LoVo (cell line): ENCODE measurements at regions not wholly inside any gene's neighbourhood (a gene's known extent, or its start where the extent isn't known, plus 50 kb on each side); places are given as distances from the start of the nearest gene placed in this dataset.
"Not testable (repeated sequence)": the region's sequence is repeated elsewhere in the genome, so short reads cannot be mapped to it uniquely, and the experiment has no call there.

ENCODE experiments used
- DNase-seq: peaks from one replicate; pipeline ENCODE4 v3.0.0-alpha.2; 2016; ENCODE audit warnings: low spot score

DNA sequence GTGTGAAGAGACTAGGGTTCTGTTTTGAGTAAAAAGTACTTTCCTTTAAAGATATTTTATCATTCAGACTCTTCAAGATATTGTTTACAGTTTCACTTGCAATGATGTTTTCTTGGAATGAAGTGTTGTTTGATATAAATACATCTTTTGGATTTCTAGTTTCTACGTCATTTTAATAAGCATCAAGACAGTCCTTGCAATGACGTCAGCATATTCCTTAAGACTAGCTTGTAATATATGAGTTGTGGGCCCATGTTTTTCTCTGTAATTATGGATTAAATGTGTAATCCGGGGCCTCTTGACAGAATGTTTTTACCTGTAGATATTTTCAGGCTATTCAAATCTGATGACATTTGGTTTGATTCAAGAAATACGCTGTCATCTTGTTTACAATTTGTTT, 66.1 kb downstream of the RBMX2 start:
- DNase-seq = no peak

DNA sequence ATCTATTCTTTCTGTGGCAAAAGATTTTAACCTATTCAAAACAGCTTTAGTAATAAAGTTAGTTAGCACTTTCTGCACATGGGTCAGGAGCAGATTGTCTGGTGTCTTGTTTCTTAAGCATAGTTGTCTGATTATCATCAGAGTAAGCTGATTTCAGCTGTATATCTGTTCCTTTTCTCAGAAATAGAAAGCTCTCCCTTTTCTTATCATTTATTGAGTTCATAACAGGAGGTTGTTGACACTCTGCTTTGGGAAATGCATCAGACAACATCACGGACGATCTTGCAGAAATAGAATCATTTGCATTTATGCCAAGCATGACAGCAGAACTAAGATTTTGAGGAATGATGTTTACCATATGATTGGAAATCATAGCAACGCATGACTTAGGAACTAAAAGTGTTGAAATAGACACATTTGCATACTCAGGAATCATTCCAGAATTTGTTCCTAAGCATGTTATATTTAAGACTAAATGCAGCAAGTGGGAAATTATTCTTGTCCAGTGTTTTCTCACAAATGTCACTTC, 66.7 kb downstream of the RBMX2 start:
- no peak for DNase-seq

DNA sequence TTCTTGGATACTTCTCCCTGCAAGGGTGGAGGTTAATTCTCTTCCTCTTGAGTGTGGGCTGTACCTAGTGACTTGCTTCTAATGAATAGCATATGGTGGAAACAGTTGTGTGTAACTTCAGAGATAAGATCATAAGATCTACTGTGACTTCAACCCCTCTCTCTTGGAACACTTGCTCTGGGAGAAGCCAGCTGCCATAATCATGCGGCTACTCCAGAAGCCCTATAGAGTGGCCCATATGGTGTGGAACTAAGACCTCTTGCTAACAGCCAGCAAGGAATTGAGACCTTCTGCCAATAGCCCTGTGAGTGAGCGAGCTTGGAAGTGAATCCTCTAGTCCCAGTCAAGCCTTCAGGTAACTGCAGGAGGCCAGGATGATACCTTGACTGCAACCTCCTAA, 81.1 kb downstream of the RBMX2 start:
- no peak for DNase-seq

DNA sequence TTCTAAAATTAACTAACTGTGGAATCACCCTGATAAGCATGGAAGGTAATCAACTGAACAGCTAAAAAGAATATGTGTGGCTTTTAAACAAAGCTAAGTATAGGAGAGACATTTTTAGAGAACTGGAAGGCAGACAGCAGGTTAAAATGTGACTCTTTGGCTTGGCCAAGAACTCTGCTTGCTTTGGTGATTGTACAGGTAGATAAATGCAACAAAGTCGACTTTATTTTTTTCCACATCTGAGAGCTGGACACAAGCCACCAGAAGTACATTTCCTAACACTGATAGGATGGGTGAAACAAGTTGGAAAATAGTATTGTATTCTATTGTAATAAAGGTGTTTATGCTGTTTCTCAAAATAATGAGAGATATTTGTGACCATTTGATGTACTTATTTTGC, 84.1 kb downstream of the RBMX2 start:
- no peak for DNase-seq

DNA sequence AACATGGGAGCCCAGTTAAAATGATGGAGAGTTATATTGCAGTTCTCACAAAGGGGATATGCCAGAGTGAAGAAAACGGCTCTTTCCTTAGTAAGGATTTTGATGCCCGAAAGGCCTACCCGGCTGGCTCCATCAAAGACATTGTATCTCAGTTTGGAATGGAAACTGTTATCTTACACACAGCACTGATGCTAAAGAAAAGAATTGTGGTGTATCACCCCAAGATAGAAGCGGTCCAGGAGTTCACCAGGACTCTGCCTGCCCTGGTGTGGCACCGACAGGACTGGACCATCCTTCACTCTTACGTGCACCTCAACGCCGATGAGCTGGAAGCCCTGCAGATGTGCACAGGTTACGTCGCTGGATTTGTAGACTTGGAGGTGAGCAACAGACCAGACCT, 93.7 kb downstream of the RBMX2 start:
- not testable (repeated sequence) for DNase-seq

DNA sequence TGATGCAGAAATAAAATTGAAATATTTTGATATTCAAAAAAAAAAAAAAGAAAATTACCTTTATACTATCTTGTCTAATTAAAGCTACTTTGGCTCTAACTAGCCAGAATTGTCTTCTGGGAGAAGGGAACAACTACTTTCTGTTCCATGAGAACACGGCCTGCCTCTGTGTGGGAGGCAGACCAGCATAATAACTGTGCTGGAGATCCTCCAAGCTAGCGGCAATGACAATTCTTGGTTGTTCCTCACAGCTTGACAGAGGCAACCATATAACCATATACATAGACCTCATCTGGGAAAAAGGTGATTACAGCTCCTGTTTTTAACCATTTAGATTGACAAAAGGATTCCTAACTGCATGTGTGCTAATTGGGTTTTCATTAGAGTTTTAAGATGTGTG, 95.7 kb downstream of the RBMX2 start:
- no peak for DNase-seq

DNA sequence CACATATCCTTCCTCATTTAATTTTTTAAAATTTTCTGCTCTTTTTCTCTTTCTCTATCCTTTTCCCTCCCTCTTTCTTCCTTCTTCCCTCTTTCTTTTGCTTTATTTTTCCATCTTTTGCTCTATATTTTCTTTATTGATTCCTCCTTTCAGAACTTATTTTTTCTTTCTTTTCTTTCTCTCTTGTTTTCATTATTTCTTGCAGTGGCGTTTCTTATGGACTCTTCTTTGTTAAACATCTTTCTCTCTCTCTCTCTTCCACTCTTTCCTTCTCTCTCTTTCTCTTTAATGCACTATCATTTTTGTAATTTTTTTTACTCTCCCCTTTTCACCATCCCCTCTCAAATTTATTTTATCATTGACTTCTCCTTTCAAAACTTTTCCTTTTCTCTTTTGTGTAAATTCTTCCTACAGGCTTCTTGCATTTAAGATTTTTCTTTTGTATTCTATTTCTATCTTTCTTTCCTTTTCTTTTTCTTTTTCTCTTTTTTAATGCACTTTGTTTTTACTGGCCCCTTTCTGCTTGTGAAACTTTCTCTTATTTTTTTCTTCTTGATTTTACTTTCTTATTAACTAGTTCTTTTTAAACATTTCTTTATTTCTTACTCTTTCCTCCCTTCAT, 97.0 kb downstream of the RBMX2 start:
- no peak for DNase-seq

DNA sequence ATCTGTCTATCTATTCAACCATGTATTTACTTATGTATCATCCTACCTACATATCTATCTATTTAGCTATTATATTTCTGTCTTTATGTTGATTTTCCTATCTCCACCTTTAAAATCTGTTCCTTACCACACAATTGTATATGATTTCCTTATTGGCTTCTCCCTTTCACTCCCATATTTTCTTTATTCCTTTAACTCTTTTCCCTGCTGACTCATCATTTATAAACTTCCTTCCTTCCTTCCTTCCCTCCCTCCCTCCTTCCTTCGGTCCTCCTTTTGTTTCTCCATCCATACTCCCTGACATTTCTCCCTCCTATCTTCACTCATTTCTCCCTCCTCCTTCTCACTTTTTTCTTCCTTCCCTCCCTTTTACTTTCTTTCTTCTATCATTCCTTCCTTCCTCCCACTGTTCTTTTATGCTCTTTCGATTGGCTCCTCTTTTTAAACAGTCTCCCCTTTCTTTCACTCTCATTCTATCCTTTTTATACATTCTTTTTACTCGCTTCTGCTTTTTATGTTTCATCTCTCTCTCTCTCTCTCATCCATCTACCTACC, 100.3 kb downstream of the RBMX2 start:
- DNase-seq = no peak

DNA sequence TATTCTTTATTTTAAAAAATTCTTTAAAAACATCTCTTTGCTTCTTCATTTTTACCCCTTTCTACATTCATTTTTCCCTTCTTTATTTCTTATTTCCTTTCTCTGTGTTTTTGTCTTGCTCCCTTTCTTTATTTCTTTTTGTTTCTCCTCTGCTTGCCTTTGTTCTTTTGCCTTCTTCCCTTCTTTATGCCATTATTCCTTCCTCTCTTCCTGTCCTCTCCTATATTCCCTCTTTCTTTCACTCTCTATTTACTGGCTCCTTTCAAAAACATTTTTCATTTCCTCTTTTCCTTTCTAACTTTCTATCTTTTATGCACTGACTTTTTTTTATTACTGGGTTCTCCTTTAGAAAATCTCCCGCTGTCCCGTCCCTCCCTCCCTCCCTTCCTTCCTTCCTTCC, 102.2 kb downstream of the RBMX2 start:
- no peak for DNase-seq

DNA sequence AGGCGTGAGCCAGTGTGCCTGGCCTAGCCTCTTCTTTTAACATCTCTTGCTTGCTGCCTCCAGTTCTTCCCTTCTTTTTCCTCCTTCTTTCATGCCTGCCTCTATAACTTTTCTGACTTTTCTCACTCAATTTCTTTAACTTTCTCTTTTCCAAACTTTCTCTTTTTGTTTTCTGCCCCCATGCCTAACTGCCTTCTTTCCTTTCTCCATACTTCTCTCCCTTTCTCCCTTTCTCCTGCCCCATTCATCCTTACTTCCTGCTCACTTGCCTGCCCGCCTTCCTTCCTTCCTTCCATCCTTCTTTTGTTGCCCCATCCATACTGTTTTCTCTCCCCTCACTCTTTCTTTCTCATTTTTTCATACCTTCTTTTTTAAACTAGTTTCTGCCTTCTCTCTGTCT, 105.2 kb downstream of the RBMX2 start:
- no peak for DNase-seq

DNA sequence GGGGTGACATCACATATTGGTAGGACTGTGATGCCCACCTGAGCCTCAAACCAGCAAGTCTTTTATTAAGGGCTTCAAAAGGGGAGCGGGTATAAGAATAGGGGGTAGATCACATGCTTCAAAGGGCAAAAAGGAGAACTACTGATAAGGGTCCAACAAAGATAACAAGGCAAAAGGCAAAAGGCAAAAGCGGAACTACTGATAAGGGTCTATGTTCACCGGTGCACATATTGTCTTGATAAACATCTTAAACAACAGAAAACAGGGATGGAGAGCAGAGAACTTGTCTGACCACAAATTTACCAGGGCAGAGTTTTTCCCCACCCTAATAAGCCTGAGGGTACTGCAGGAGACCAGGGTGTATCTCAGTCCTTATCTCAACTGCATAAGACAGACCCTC, 110.7 kb downstream of the RBMX2 start:
- DNase-seq = not testable (repeated sequence)

DNA sequence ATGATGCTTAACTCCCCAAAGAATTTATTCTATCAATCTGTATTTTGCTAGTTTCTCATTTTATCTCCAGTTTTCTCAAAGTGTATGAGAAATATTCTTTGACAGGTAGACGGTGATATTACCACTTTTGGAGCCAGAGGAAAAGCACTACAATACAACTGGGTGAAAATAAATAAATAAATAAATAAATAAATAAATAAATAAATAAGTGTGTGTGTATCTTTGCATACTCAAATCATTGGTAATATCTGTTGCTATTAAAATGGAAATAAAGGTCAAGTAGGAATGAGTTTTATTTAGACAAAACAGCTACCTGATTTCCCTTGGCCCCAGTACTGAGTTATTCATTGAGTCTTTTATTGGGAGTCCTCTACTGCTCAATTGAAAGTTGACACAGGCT, 114.3 kb downstream of the RBMX2 start:
- DNase-seq = no peak

DNA sequence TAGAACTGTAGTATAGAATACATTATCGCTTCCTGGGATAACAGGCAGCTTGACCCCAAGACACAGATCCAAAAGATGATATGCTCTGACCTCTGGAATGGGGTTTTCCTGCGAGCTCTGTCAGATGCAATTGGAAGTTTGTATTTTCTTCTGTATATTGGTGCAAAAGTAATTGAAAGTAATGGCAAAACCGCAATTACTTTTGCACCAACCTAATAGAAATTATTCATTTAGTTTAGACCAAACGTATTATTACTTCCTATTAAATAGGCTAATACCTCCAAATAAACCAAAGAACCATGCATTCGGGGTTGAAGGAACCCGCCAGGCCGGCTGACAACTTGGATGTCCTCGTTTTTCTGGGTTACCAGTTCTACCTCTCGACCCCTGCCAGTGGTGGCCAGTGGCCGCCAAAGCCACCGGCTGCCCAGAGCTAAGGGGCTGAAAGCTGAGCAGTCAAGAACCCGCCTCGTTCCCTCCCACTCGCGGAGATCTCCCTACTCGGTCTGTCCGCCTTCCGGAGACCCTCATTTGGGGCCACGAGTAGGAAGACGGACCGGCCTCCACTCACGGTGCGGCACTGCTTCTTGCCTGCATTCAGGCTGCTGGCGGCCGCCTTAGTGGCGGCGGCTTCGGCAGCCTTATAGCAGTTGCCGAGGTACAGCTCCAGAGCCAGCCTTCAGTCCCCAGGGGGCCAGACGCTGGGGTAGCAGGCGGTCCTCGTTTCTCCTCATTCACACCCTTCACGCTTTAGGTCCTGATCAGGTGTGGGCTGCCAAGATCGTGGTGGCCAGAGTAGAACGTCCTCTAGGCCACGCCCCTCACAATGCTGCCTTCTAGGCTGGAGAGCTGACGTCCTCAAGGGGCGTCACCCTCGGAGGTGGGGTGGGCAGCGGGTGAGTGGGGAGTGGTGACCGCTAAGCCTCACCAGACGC, 121.9 kb downstream of the RBMX2 start:
- no peak for DNase-seq

DNA sequence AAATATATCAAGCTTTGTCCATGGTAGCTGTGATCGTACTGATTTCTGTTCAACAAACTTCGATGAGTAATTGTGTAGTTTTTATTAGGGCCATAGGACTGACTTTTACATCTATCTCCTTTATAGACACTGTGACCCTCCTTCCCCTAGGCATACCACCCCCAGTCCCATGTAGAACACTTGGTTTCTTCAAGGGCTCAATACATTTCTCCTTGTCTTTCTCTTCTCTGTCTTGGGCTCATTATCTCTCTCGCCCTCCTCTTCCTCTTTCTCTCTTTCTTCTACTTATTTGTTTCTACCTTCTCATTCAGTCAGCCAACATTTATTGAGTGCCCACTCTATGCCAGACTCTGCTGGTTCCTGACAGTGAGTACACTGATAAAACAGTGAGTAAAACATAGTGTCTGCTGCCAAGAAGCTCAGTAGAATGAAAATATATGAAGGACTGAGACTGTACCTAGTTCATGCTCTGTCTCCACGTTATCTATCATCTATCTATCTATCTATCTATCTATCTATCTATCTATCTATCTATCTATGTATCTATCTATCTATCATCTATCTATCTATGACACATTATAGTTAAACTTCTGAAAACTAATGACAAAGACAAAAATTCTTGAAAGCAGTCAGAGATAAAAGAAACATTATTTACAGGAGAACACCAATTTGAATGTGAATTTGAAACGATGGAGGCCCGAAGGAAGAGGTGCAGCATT, 122.8 kb downstream of the RBMX2 start:
- DNase-seq = no peak

DNA sequence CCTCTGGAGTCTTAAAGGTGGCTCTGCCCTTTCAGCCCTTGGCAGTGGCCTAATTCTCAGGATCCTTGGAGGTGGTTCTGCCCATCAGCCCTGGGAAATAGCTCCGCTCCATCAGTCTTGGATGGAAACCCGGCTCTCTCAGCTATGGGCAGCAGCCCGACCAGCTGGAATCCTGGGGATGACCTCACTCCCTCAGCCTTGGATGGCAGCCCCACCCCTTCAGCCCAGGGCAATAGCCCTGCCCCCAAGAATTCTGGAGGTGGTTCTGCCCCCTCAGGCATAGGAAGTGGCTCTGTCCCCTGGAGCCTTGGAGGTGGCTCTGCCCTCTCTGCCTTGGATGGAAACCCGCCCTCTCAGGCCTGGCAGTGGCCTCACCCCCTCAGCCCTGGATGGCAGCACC, 127.7 kb downstream of the RBMX2 start:
- no peak for DNase-seq

DNA sequence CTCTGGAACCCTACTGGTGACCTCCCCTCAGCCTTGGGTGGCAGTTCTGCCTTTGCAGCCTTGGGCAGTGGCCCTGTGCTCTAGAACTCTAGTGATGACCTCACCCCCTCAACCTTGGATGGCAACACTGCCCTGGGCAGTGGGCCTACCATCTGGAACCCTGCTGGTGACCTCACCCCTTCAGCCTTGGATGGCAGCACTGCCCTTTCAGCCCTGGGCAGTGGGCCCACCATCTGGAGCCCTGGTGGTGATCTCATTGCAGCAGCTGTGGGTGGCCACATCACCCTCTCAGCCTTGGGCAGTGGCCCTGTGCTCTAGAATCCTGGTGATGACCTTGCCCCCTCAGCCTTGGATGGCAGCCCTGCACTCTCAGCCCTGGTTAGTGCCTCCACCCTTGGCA, 129.3 kb downstream of the RBMX2 start:
- DNase-seq = no peak

DNA sequence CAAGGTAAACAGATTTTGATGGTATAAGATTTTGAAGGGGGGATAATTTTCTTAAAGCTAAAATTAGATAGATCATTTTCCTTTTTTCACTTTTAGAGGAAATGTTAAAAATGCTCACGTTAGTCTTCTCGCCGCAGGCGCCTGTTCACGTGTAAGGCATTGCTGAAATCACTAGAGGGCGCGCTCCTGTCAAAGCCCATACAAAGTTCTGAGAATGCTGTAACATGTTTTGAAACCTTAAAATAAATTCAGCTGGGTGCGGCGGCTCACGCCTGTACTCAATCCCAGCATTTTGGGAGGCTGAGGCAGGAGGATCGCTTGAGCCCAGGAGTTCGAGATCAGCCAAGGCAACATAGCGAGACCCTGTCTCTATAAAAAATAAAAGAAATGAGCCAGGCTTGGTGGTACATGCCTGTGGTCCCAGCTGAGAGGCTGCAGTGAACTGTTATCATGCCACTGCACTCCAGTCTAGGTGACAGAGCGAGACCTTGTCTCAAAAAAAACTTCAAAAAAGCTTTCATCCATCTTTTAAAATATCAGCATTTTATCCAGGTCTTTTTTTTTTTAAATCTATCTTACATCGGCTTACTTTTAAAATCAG, 138.0 kb downstream of the RBMX2 start:
- peak; percentile 39 for DNase-seq

DNA sequence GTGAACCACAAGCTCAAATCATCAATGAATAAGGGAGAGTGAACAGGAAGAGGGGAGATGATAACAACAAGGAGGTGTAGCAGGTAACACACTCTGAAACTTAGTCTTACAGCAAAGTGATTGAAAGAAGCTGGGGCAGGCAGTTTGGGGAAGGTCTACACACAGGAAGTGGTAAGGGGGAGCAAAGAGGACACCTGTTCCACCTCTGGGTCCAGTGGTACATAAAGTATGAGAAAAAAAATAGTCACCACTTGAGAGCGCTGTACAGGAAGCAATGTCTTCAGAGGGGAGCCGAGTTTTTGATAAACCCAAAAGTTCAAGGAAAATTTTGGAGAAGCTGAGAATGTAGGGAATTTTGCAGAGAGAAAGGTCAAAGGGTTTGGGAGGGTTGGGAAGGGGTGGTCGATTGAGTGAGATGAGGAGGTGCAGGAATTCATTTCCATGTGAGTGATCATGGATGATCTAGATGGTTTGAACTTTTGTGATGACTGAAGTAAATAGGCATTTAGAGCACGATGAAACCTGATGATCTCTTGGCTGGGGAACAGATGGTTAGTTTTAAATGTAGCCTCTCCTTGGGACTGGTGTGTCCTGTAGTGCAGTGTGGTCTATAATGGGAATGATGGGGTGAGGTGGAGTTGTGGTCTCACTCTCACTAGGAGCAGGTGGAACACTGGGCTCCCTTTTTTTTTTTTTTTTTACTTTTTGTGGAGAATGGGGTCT, 142.0 kb downstream of the RBMX2 start:
- no peak for DNase-seq

DNA sequence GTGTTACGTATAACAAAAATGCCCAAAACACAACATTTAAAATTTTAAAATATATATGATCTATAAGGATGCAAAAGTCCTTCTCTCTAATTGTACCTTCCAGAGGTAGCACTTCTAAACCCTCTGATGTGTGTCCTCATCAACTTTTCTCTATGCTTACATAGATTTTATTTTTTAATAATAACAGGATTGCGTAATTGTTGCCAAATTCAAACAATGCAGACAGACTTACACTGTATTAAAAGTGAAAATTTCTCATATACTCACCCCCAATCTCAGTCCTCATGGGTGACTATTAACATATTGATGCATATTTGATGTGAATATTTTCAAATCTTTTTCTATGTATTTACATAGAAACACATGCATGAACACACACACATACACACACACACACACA, 144.0 kb downstream of the RBMX2 start:
- DNase-seq = no peak

DNA sequence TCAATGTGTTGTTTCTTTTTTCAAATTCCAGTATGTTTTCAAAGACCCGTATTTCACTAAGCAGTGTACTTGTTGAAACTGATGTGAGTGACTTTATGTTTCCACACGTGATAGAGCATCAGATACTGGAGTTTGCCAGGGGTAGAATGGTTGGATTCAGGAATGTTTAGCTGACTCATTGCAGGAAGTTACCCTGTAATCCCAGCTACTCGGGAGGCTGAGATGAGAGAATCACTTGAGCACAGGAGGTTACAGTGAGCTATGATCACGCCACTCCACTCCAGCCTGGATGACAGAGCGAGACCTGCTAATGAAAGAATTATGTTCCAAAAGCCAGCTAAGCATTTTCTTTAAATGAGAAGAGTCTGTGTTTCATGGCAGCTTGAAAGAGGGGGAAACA, 147.6 kb downstream of the RBMX2 start:
- DNase-seq = not testable (repeated sequence)

DNA sequence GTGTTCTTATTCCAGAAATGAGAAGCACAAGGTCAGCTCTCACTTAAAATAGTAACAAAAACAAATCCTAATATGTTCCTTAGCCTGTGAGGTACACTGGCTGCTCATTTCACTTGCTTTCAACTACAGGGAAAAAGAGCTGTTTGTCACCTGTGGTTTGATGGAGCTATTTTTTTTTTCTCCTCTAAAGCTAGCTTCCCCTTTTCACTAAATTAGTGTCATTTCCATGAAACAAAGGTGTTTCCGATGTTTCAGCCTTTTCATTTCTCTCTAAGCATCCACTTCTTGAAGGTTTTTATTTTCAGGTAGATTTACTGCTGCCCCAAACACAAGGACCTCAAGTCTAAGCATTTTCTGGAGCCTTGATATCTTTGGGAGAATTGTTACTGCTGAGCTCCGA, 148.6 kb downstream of the RBMX2 start:
- DNase-seq = no peak
